ENCODE measurements at regions not wholly inside any gene's neighbourhood (a gene's known extent, or its start where the extent isn't known, plus 50 kb on each side); places are given as distances from the start of the nearest gene placed in this dataset.

DNA sequence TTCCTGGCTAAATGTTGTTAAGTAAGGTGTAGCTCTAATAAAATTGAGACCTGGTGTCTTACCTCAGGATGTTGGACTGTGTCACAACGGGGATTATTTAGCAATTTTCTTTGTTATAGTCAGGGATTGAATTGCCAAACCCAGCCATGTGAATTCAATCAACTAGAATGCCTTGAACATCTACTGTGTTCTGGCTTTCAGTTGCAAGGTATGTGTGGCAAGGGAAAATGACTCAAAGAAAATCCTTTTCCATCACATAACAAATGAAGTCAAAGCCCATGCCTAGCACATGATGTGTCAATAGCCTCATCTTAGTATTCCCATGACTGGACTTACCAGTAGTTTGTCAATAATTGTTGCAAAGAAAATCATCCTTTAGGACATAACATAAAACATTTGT, 519.8 kb upstream of the FLRT2 start:
- TF ChIP-seq POLR2A (IDR thresholded peaks at IDR 0.05; ENCODE audit: low read length) (no peak), GATA1 (IDR thresholded peaks at IDR 0.05; ENCODE audit: low read depth, low read length) (no peak)

Data from erythroblast (primary cell).